Coronary artery (tissue), 2 donors: ENCODE measurements at regions not wholly inside any gene's neighbourhood (a gene's known extent, or its start where the extent isn't known, plus 50 kb on each side); places are given as distances from the start of the nearest gene placed in this dataset.

Source experiments
- DNase-seq: peaks from one replicate; pipeline ENCODE4 v3.0.0-alpha.2; 2017; ENCODE audit warnings: low spot score
- H3K27ac ChIP-seq, 2 donors: fragments of 200-600 bp; sonication (generic); one replicate each; pipeline ENCODE4 v1.5.1; 2016 to 2019
- H3K4me3 ChIP-seq: fragments of 200-600 bp; sonication (generic); 2 replicates; pipeline ENCODE4 v1.5.1; 2016; ENCODE audit warnings: mild to moderate bottlenecking, moderate library complexity
- CTCF ChIP-seq: fragments of 200-600 bp; sonication (generic); IDR thresholded peaks from one replicate; pipeline ENCODE4 v1.5.1; 2019; ENCODE audit warnings: antibody characterized with exemption

GRCh38 chr2:18356676-18357075 lies 203.8 kb downstream of the RDH14 start:
- H3K27ac ChIP-seq = no peak overlapping the region
- no peak overlapping the region for H3K4me3 ChIP-seq
- no peak for DNase-seq
- no peak for TF ChIP-seq CTCF

GRCh38 chr2:18349421-18349820 lies 211.0 kb downstream of the RDH14 start:
- H3K27ac ChIP-seq = no peak overlapping the region

DNA sequence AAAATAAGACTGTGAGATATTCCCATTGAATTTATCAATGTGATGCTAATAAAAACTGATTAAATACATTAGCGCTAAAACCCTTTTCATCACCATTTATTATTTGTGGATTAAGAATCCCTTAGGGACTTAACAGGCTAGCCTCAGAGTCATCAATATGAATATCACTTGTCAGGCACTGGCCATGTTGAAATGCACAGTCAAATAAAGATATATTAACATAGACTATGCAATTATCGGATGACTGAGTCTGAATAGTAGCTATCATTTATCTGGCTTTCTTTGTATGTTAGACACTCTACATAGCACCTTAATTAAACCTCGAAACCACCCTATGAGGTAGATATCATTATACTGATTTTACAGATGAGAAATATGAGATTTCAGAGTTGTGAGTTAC lies 213.6 kb downstream of the RDH14 start:
- Histone ChIP-seq H3K4me3 (no peak overlapping the region), H3K27ac (no peak overlapping the region)
- no peak for TF ChIP-seq CTCF
- DNase-seq = no peak

More at GRCh38 chr2:18349421-18349820, 211.0 kb downstream of the RDH14 start:
- TF ChIP-seq CTCF = no peak
- no peak overlapping the region for H3K4me3 ChIP-seq
- no peak for DNase-seq

- Histone ChIP-seq H3K27ac (peak overlapping the region in 1 of 2 donors; percentile 28), H3K4me3 (no peak overlapping the region)
- no peak for DNase-seq
- TF ChIP-seq CTCF = no peak
Observed at GRCh38 chr2:18346344-18346743, 214.1 kb downstream of the RDH14 start.

DNA sequence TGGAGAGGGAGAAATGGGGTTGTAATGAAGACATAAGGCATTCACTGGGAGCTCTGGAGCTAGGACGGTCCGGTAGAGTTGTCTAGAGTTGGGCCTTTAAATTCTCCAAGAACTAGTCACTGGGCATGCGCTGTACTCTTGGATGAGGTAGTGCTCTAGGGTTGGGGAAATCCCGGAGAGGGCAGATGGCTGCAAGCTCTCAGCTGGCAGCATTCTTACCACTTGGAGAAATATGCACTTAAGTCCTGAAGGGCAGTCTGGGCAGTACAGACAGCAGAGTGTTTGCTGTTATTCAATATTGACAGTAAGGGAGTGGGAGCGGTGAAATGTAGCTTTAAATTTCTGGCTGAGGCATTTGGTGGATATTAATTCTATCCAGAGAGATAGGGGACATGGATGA lies 214.6 kb downstream of the RDH14 start:
- peak overlapping the region in 1 of 2 donors; percentile 28 for H3K27ac ChIP-seq
- H3K4me3 ChIP-seq = no peak overlapping the region
- DNase-seq = no peak
- TF ChIP-seq CTCF = no peak

DNA sequence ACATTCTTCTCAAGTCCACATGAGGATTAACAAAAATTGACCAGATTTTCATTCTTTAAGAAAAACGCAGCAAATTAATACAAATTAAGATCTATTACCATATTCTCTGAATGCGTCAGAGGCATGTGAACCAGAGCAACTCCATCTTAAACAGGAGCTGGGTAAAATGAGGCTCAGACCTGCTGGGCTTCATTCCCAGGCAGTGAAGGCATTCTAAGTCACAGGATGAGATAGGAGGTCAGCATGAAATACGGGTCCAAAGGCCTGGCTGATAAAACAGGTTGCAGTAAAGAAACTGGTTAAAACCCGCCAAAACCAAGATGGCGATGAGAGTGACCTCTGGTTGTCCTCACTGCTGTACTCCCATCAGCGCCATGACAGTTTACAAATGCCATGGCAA lies 217.6 kb downstream of the RDH14 start:
- no peak overlapping the region for H3K27ac ChIP-seq
- no peak overlapping the region for H3K4me3 ChIP-seq
- no peak for TF ChIP-seq CTCF
- no peak for DNase-seq

GRCh38 chr2:18339326-18339725 lies 221.1 kb downstream of the RDH14 start:
- TF ChIP-seq CTCF = no peak
- Histone ChIP-seq H3K27ac (no peak overlapping the region), H3K4me3 (no peak overlapping the region)
- DNase-seq = no peak
